Epithelial cell of esophagus (primary cell): ENCODE measurements at regions not wholly inside any gene's neighbourhood (a gene's known extent, or its start where the extent isn't known, plus 50 kb on each side); places are given as distances from the start of the nearest gene placed in this dataset.
"Not testable (repeated sequence)": the region's sequence is repeated elsewhere in the genome, so short reads cannot be mapped to it uniquely, and the experiment has no call there.

Experiments
- DNase-seq: peaks from one replicate; pipeline ENCODE4 v3.0.0; 2010; ENCODE audit warnings: low read depth
- H3K4me3 ChIP-seq: 2 replicates; pipeline ENCODE4 v1.5.1; 2011; ENCODE audit warnings: mild to moderate bottlenecking, low read length, control low read depth
- CTCF ChIP-seq: IDR thresholded peaks from 2 replicates; pipeline ENCODE4 v1.5.1; 2011; ENCODE audit warnings: low read depth, mild to moderate bottlenecking, low read length, control low read depth, inconsistent platforms; ENCODE audit not compliant: insufficient read depth; ENCODE audit errors: missing control alignments

GRCh38 chr5:24235946-24236345 lies 408.8 kb downstream of the CDH10 start:
- DNase-seq = no peak
- no peak for TF ChIP-seq CTCF
- no peak overlapping the region for H3K4me3 ChIP-seq

- DNase-seq = no peak
- no peak for TF ChIP-seq CTCF
- no peak overlapping the region for H3K4me3 ChIP-seq
Measured at GRCh38 chr5:24245821-24246220, 399.0 kb downstream of the CDH10 start.

- H3K4me3 ChIP-seq = no peak overlapping the region
Measured at GRCh38 chr5:24264547-24264946, 380.2 kb downstream of the CDH10 start.

DNA sequence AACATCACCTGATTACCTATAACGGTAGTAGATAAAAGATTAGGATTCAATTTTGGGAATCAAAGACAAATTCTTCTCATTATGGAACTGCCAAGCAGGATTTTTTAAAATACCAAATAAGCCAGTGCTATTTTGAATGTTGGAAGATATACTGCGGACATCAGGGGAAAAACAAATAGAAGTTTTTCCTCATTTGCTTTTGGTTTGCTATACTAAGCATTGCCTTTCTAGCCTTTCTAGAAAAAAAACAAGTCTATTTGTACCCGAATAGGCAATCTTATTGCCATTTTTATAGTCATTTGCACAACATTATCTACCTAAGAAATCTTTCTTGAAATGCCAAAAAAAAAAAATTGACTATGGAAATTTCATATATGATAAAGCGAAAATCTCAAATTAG lies 379.5 kb downstream of the CDH10 start:
- no peak for DNase-seq
- no peak for TF ChIP-seq CTCF
- no peak overlapping the region for H3K4me3 ChIP-seq

More at GRCh38 chr5:24264547-24264946, 380.2 kb downstream of the CDH10 start:
- DNase-seq = no peak
- no peak for TF ChIP-seq CTCF

GRCh38 chr5:24268482-24269056 lies 376.2 kb downstream of the CDH10 start:
- no peak for TF ChIP-seq CTCF
- DNase-seq = no peak
- H3K4me3 ChIP-seq = no peak overlapping the region

- not testable (repeated sequence) for H3K4me3 ChIP-seq, DNase-seq
Measured at GRCh38 chr5:24271702-24272118, 373.1 kb downstream of the CDH10 start.

DNA sequence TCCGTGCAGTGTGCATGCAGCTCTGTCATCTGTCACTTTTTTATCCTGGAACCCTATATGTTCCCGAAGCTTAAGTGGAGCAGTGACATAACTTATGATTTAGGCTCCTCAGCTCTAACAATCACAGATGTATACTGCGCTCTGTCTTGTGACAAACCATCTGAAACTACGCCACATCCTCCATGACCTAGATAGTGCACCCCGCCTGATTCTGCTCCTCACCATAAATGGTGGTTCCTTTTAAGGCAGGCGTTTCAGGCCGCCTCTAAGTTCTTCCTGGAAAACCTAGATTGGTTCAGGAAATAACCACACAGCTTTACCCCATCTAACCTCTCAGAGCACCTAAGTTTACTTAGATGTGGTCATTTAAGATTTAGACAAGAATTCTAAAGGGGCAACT lies 372.0 kb downstream of the CDH10 start:
- DNase-seq = no peak
- no peak for TF ChIP-seq CTCF
- H3K4me3 ChIP-seq = no peak overlapping the region
